ENCODE measurements at regions not wholly inside any gene's neighbourhood (a gene's known extent, or its start where the extent isn't known, plus 50 kb on each side); places are given as distances from the start of the nearest gene placed in this dataset.

- TF ChIP-seq, protein P1, sequence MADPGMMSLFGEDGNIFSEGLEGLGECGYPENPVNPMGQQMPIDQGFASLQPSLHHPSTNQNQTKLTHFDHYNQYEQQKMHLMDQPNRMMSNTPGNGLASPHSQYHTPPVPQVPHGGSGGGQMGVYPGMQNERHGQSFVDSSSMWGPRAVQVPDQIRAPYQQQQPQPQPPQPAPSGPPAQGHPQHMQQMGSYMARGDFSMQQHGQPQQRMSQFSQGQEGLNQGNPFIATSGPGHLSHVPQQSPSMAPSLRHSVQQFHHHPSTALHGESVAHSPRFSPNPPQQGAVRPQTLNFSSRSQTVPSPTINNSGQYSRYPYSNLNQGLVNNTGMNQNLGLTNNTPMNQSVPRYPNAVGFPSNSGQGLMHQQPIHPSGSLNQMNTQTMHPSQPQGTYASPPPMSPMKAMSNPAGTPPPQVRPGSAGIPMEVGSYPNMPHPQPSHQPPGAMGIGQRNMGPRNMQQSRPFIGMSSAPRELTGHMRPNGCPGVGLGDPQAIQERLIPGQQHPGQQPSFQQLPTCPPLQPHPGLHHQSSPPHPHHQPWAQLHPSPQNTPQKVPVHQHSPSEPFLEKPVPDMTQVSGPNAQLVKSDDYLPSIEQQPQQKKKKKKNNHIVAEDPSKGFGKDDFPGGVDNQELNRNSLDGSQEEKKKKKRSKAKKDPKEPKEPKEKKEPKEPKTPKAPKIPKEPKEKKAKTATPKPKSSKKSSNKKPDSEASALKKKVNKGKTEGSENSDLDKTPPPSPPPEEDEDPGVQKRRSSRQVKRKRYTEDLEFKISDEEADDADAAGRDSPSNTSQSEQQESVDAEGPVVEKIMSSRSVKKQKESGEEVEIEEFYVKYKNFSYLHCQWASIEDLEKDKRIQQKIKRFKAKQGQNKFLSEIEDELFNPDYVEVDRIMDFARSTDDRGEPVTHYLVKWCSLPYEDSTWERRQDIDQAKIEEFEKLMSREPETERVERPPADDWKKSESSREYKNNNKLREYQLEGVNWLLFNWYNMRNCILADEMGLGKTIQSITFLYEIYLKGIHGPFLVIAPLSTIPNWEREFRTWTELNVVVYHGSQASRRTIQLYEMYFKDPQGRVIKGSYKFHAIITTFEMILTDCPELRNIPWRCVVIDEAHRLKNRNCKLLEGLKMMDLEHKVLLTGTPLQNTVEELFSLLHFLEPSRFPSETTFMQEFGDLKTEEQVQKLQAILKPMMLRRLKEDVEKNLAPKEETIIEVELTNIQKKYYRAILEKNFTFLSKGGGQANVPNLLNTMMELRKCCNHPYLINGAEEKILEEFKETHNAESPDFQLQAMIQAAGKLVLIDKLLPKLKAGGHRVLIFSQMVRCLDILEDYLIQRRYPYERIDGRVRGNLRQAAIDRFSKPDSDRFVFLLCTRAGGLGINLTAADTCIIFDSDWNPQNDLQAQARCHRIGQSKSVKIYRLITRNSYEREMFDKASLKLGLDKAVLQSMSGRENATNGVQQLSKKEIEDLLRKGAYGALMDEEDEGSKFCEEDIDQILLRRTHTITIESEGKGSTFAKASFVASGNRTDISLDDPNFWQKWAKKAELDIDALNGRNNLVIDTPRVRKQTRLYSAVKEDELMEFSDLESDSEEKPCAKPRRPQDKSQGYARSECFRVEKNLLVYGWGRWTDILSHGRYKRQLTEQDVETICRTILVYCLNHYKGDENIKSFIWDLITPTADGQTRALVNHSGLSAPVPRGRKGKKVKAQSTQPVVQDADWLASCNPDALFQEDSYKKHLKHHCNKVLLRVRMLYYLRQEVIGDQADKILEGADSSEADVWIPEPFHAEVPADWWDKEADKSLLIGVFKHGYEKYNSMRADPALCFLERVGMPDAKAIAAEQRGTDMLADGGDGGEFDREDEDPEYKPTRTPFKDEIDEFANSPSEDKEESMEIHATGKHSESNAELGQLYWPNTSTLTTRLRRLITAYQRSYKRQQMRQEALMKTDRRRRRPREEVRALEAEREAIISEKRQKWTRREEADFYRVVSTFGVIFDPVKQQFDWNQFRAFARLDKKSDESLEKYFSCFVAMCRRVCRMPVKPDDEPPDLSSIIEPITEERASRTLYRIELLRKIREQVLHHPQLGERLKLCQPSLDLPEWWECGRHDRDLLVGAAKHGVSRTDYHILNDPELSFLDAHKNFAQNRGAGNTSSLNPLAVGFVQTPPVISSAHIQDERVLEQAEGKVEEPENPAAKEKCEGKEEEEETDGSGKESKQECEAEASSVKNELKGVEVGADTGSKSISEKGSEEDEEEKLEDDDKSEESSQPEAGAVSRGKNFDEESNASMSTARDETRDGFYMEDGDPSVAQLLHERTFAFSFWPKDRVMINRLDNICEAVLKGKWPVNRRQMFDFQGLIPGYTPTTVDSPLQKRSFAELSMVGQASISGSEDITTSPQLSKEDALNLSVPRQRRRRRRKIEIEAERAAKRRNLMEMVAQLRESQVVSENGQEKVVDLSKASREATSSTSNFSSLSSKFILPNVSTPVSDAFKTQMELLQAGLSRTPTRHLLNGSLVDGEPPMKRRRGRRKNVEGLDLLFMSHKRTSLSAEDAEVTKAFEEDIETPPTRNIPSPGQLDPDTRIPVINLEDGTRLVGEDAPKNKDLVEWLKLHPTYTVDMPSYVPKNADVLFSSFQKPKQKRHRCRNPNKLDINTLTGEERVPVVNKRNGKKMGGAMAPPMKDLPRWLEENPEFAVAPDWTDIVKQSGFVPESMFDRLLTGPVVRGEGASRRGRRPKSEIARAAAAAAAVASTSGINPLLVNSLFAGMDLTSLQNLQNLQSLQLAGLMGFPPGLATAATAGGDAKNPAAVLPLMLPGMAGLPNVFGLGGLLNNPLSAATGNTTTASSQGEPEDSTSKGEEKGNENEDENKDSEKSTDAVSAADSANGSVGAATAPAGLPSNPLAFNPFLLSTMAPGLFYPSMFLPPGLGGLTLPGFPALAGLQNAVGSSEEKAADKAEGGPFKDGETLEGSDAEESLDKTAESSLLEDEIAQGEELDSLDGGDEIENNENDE (IDR thresholded peaks at IDR 0.05; ENCODE audit: insufficient replicate concordance, low read length) = no peak
- TF ChIP-seq SIRT6 (IDR thresholded peaks at IDR 0.05; ENCODE audit: low read length) (no peak), KDM1A (IDR thresholded peaks at IDR 0.05; ENCODE audit: borderline replicate concordance, low read length) (no peak), NRF1 (IDR thresholded peaks at IDR 0.05; ENCODE audit: low read depth, low read length) (no peak), EZH2 (IDR thresholded peaks at IDR 0.05; ENCODE audit: low read depth, low read length, severe bottlenecking) (no peak), NANOG (IDR thresholded peaks at IDR 0.05; ENCODE audit: insufficient read depth, low read depth, low read length, poor library complexity, severe bottlenecking) (no peak), RXRA (IDR thresholded peaks at IDR 0.05; ENCODE audit: insufficient read depth, low read depth, low read length) (no peak), SRF (IDR thresholded peaks at IDR 0.05; ENCODE audit: low read depth, low read length) (no peak), BCL11A (IDR thresholded peaks at IDR 0.05; ENCODE audit: low read depth in 2 of 2, low read length in 2 of 2) (no peak), ZNF274 (IDR thresholded peaks at IDR 0.05; ENCODE audit: borderline replicate concordance, extremely low read depth, low read length) (no peak), ATF3 (IDR thresholded peaks at IDR 0.05; ENCODE audit: insufficient read depth, low read depth, low read length) (no peak)
Measured at GRCh38 chr9:78557540-78557939, 260.6 kb downstream of the PSAT1 start (continued).
